GM20431 (cell line): ENCODE measurements at regions not wholly inside any gene's neighbourhood (a gene's known extent, or its start where the extent isn't known, plus 50 kb on each side); places are given as distances from the start of the nearest gene placed in this dataset.
"Not testable (repeated sequence)": the region's sequence is repeated elsewhere in the genome, so short reads cannot be mapped to it uniquely, and the experiment has no call there.

Experiments
- in situ Hi-C: fragments of 300-500 bp; cut with MseI, MboI; formaldehyde crosslinking; loops from one replicate; pipeline ENCODE4 v1.15.0; 2020; ENCODE audit warnings: low sequenced_read_pairs; ENCODE audit not compliant: unreplicated experiment

DNA sequence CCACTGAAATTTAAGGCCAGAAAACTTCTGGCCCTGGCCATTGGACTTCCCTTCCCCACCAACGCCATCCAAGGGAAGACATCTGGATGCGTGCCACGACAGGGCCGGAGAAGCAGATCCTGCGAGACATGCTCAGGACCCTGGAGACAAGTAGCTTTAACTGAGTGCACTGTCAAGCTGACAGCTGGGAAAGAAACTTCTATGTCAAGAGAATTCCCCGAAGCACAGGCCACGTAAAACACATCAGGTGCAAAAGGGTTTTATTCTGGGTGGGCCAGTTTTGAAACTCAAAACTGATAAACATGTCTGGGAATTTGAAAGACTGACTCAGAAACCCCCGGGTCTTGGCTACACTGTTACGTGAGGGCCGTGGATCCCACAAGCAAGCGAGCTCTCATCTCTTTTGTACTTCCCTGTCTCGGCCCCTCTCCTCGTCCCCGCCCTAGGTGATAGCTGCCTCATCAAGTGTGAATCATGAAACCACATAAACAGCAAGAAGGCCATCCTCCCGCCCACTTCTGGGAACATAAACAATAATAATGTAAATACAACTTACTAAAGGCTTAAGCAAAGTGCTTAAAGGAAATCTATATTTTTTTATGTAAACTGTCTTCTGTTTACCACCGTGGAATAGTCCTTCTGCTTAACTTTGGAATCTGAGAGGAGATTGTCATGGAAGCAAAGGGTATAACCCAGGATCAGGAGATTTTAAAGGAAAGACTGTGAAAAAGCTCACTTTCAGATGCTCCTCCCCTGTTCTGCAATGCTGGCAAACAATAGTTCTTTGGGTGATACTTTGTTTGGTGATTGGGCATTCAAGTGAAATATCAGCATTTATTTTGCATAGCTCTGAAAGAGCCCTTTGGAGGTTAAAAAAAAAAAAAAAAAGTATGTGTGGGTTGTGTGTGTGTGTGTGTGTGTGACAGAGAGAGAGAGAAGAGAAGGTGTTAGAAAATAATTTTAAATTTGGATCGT lies 406.0 kb upstream of the MAF start:
- in situ Hi-C loops: no loop called here

GRCh38 chr16:80004113-80004512 lies 403.6 kb upstream of the MAF start:
- in situ Hi-C loops: no loop called here

DNA sequence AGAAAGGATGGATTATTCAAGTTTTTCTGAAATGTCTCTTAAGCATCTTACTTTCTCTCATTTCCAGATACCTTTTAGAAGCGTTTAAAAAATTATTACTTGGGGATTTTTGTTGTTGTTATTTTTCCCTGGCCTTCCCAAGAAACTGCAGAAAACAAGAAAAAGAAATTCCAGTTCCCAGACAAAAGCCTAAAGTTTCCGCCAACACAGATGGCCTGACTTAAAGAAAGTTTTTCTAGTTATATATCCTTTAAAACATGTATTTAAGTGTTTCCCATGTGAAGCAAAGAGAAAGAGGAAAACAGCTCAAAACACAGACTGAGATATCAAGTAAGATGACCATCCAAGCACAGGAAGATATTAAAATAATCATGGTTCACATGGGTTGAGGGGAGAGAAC lies 401.7 kb upstream of the MAF start:
- in situ Hi-C loops: no loop called here

DNA sequence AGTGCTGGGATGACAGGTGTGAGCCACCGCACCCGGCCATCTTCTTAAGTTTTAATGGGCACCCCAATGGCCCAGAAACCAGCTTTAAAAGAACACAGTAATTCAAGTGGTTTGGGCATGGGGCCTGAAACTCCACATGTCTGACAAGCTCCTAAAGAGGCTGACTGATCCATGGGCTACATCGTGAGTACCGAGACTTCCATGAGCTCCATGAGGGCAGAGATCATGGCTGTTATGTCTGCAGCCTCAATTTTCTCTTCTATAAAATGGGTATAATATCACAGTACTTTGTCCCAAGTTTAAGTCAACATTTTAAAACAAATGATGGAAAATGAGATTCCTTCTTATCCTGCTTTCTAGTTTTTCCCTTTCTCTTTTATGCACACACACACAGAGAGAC lies 397.6 kb upstream of the MAF start:
- in situ Hi-C loops: no loop called here

DNA sequence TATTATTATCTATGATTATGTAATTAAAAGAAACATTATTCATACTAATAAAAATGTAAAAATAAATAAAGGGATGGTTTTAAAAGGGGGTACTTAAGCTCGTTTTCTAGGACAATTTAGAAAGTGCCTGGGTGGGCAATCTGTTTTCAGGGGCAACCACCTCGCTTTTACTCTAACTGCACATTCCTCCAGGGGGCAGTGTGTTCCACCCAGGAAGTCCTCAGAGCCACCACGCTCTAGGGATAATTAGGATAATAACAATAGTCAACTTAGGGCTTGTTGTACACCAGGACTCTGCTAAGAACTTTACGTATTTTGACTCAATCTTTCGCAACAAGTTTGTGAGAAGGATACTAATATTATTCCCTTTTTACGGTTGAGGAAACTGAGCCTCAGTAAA lies 396.7 kb upstream of the MAF start:
- in situ Hi-C loops: no loop called here

DNA sequence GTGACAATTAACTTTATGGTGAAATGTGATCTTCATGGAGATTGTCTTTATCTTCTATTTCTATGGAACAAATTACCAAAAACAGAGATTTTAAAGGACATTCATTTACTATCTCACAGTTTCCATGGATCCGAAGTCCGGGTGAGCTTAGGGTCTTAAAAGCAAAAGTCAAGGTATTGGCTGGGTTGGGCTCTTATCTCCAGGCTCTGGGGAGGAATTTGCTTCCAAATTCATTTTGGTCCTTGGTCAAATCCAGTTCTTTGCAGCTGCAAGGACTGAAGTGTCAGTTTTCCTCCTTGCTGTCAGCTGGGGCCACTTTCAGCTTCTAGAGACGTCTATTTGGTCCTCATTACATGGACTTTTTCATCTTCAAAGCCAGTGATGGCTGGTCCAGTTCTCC lies 395.8 kb upstream of the MAF start:
- in situ Hi-C loops: no loop called here

DNA sequence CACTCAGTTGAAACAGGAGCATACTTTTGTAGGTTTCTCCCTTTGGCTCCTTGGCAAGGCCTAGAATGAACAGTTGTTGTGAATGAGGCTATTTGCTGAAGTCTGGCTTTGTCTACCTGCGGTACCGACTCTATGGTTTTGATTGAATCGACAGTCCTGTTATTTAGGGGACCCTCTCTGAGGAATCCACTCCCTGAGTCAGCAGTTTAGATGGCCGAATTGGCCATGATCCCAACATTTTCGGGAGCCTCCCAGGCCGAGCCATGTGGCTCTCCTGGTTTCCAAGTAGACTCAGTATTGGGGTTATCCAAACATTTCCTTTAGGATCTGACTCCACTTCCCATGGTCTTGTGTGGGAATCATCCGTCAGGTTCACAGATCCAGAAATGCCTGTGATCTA lies 394.8 kb upstream of the MAF start:
- in situ Hi-C loops: no loop called here

DNA sequence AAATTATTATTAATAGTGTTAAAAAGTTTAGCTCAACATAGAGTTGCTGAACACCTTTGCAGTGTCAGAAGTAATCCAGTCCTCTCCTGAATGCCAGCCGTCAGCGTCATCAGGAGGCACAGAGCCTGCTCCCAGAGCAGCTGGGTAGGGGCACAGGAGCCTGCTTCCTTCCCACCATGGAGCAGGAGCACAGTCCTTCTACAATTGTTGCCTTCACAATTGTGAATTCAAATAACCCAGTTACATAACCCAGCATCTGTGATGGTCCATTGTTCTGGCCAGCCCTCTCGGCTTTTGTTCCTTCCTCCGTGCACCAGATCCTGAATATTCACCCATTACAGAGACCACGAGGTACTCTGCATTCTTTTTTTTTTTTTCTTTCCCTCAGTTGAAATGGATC lies 393.9 kb upstream of the MAF start:
- in situ Hi-C loops: no loop called here

- in situ Hi-C loops: no loop called here
Observed at GRCh38 chr16:79993629-79994209, 393.2 kb upstream of the MAF start.

DNA sequence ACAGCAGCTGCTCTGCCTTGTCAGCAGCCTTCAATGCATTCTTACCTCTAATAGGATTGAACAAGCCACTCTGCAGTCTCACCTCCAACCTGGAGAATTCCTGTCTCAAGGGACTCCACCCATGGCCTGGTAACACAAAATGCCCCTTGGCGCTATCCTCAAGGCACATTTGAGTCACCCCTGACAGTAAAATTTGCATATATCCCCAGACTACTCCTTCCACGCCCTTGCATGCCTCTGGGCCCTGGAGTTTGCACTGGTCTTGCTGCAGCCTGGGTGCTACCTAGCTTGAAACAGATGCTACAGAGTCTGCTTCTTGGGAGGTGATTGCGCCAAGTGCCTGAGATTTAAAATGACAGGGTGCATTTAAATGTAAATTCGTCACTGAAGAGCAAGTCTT lies 391.4 kb upstream of the MAF start:
- in situ Hi-C loops: no loop called here

- in situ Hi-C loops: no loop called here
Observed at GRCh38 chr16:79988721-79989220, 388.2 kb upstream of the MAF start.

- in situ Hi-C loops: no loop called here
Observed at GRCh38 chr16:79988089-79988488, 387.6 kb upstream of the MAF start.

- in situ Hi-C loops: no loop called here
Observed at GRCh38 chr16:79986352-79986751, 385.8 kb upstream of the MAF start.

DNA sequence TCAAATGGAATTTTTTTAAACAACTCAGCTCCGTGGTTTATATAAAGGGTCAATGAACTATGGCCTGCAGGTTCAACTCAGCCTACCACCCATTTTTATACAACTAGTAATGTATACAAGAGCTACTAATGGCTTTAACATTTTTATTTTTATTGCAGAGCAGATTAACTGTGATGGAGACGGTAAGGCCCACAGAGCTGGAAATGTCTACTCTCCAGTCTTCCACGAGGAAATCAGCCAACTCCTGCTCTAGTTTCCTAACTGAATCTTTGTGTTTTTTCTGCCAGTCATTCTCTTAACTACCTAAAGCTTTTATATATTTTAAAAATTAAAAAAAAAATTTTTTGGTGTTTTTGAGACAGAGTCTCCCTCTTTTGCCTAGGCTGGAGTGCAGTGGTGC lies 385.1 kb upstream of the MAF start:
- in situ Hi-C loops: no loop called here

GRCh38 chr16:79984149-79984548 lies 383.6 kb upstream of the MAF start:
- in situ Hi-C loops: not testable (repeated sequence)

DNA sequence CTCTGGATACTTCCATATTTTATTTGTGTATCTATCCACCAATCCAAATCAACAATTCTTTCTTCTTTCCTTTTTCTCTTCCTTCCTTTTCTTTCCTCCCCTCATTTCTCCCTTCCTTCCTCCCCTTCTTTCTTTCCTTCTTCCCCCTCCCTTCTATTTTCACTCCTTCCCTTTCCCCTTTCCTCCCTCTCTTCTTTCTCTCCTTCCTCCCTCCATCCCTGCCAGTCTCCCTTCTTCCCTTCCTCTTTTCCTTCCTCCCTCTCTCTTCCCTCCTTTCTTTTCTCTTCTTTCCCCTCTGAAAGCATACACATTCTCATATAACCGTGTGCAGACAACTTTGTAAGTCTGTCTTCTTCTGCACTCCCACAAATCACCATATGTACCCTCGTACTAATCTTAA lies 382.3 kb upstream of the MAF start:
- in situ Hi-C loops: no loop called here

DNA sequence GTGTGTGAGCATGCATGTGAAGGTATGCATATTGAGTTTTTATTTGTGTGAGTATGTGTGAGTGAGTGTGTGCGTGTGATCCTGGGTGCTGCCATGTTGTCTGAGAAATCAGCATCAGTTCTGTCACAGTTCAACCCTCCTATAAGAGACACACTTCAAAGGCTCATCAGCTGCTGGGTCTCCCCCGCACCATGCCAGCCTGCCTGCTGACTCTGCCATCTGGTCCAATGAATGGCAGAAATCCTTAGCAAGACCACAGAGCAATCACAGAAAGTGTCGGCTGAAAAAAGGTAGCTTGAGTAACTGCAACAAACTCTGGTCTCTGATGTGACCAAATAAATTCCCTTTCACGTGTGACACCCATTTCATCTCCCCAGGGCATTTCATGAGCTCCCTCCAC lies 381.8 kb upstream of the MAF start:
- in situ Hi-C loops: no loop called here

GRCh38 chr16:79981814-79982213 lies 381.3 kb upstream of the MAF start:
- in situ Hi-C loops: no loop called here

DNA sequence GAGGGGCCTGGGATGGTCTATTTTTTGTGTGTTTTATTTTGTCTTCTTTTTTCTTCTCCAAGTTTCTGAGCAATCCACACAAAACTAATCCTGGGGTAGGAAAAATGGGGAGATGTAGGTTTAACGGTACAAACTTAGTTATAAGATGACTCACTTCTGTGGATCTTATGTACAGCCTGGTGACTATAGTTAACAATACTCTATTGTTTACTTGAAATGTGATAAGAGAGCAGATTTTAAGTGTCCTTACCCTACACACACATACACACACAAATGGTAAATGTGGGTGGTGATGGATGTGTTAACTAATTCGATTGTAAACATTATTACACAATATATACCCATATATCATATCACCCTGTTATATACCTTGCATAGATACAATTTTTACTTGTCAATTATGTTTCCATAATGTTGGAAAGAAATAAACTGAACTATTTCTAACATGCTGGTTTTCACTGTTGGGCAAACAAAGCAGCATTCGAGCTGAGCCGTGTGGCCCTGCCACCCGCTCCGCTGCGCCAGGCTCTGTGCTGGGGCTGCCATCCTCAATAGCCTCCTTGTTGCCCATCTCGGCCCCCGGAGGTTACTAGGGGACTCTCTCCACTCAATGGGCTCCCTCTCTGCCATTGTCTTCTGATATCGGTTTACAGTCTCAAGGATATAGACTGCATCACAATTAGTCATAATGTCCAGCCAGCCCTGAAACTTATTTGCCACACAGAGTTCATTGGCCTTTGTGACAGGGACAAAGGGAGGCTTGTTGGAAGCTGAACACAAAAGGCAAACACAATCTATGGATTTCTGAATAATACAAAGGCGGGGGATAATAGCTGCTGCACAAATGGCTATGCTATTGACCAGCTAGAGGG lies 380.3 kb upstream of the MAF start:
- in situ Hi-C loops: no loop called here

DNA sequence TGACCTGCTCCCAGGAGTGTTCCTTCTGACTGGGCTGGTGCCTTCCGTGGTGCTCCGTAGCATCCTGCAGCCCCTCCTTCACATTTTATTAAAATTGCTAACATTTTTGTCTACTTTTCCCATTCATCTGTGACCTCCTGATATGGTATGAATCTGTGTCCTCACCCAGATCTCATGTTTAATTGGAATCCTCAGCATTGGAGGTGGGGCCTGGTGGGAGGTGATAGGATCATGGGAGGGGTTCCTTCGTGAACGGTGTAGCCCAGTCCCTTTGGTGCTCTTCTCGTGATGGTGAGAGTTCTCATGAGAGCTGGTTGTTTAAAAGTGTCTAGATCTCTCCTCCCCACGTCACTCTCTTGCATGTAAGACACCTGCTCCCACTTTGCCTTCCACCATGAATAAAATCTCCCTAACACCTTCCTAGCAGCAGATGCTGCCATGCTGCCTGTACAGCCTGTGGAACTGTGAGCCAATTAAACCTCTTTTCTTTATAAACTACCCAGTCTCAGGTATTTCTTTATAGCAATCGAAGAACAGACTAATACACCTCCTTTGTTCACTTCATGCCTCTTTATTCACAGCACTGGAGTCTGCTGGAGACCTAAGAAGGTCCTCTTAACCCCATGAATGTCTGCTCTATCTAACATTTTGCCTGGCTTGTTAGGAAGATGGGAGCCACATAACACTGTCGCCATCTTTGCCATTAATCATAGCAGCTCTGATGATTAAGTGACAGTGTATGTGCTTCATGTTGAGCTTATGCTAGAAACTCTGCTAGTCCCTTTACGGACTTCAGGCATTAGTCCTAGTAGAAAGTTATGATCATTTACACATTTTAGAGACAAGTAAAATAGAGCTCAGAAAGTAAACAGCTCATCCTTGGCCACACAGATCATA lies 377.7 kb upstream of the MAF start:
- in situ Hi-C loops: no loop called here
